GM12878 (cell line): ENCODE measurements at regions not wholly inside any gene's neighbourhood (a gene's known extent, or its start where the extent isn't known, plus 50 kb on each side); places are given as distances from the start of the nearest gene placed in this dataset.

ENCODE experiments used
- ATAC-seq: fragments of 200-7000 bp; cut with Tn5 transposase; 3 replicates; pipeline ENCODE4 v1.9.1; 2020; ENCODE audit warnings: mild to moderate bottlenecking, moderate library complexity
- BruUV-seq: library from RNA; stranded (reverse); fragments of 400-500 nt; replicated peaks from 2 replicates; lab custom pipeline; 2021; lab: Mats Ljungman, UMichigan
- CTCF ChIA-PET: fragments of 300-600 bp; sonication (Branson Sonifier 250); formaldehyde crosslinking; extraction: SDS; loops from one replicate; lab custom pipeline; 2021; ENCODE audit warnings: inconsistent platforms; lab: Yijun Ruan, JAX
- POLR2A ChIA-PET: fragments of 350-600 bp; formaldehyde crosslinking; extraction: SDS; loops from one replicate; lab custom pipeline; 2021; ENCODE audit warnings: inconsistent platforms; lab: Charles Lee
- RAD21 ChIA-PET: fragments of 300-600 bp; sonication (Branson Sonifier 250); formaldehyde crosslinking; loops from one replicate; lab custom pipeline; 2023; ENCODE audit warnings: antibody characterized with exemption; ENCODE audit not compliant: unreplicated experiment; lab: Charles Lee
- SMC1A ChIA-PET: fragments of 300-600 bp; sonication (Branson Sonifier 250); formaldehyde crosslinking; loops from one replicate; lab custom pipeline; 2023; ENCODE audit not compliant: unreplicated experiment, uncharacterized antibody; lab: Charles Lee
- DNase-seq: peaks from one replicate; pipeline ENCODE4 v3.0.0-alpha.2; 2011; ENCODE audit warnings: low read depth, low spot score
- FAIRE-seq: peaks from 3 replicates; lab custom pipeline; 2011; peaks lifted over from hg19 to GRCh38; lab: Jason Lieb, UNC
- H2AFZ ChIP-seq: 2 replicates; pipeline ENCODE4 v1.6.0; 2011; ENCODE audit warnings: low read depth, low read length, control low read depth; ENCODE audit not compliant: control insufficient read depth
- H3K27ac ChIP-seq: 2 replicates; pipeline ENCODE4 v1.5.1; 2011; ENCODE audit warnings: control low read depth; ENCODE audit not compliant: control insufficient read depth, insufficient read depth
- H3K27me3 ChIP-seq, 2 experiments: replicated peaks in 1 of 2; 2 replicates each; pipeline versions ENCODE4 v1.6.0 to v1.6.1; 2011; ENCODE audit warnings: low read length in 1 of 2; ENCODE audit not compliant: control insufficient read depth in 2 of 2, insufficient read depth in 2 of 2
- H3K36me3 ChIP-seq, 2 experiments: 2 replicates each; pipeline ENCODE4 v1.5.1; 2011; ENCODE audit warnings: low read length in 1 of 2; ENCODE audit not compliant: control insufficient read depth in 2 of 2, insufficient read depth in 2 of 2
- H3K4me1 ChIP-seq: 2 replicates; pipeline ENCODE4 v1.6.1; 2011; ENCODE audit warnings: mild to moderate bottlenecking, low read length, moderate library complexity, mixed read lengths; ENCODE audit not compliant: control insufficient read depth, insufficient read depth
- H3K4me2 ChIP-seq: 2 replicates; pipeline ENCODE4 v1.6.0; 2011; ENCODE audit warnings: control low read depth; ENCODE audit not compliant: control insufficient read depth, insufficient read depth
- H3K4me3 ChIP-seq: fragments of 200-600 bp; sonication (generic); 2 replicates; pipeline ENCODE4 v1.5.1; 2016
- H3K79me2 ChIP-seq: 2 replicates; pipeline ENCODE4 v1.6.0; 2011; ENCODE audit warnings: low read length; ENCODE audit not compliant: control insufficient read depth, insufficient read depth
- H3K9ac ChIP-seq: 2 replicates; pipeline ENCODE4 v1.8.0; 2011; ENCODE audit warnings: low read length, control low read depth, mixed read lengths; ENCODE audit not compliant: control insufficient read depth, insufficient read depth
- H3K9me3 ChIP-seq: replicated peaks from 3 replicates; pipeline ENCODE4 v1.5.1; 2011; ENCODE audit warnings: mild to moderate bottlenecking, low read length; ENCODE audit not compliant: control insufficient read depth, insufficient read depth
- H4K20me1 ChIP-seq: 2 replicates; pipeline ENCODE4 v1.6.0; 2011; ENCODE audit not compliant: control insufficient read depth, insufficient read depth
- ELK1 ChIP-seq: IDR thresholded peaks from 2 replicates; pipeline ENCODE4 v1.6.1; 2012; ENCODE audit warnings: low read depth, low read length, improper control_type of control experiment
- IRF3 ChIP-seq: fragments of 450-650 bp; IDR thresholded peaks from 2 replicates; pipeline ENCODE4 v1.6.1; 2014; ENCODE audit warnings: mild to moderate bottlenecking
- MEF2A ChIP-seq: IDR thresholded peaks from 2 replicates; pipeline ENCODE4 v1.6.1; 2011; ENCODE audit warnings: low read depth, mild to moderate bottlenecking, low read length, moderate library complexity; ENCODE audit not compliant: insufficient read depth
- NFIC ChIP-seq: IDR thresholded peaks from 2 replicates; pipeline ENCODE4 v1.6.1; 2012; ENCODE audit warnings: low read depth, mild to moderate bottlenecking, inconsistent platforms, low read length, moderate library complexity
- PBX3 ChIP-seq: IDR thresholded peaks from 2 replicates; pipeline ENCODE4 v1.6.1; 2011; ENCODE audit warnings: mild to moderate bottlenecking, low read depth, low read length, moderate library complexity; ENCODE audit not compliant: insufficient replicate concordance
- PRDM15 ChIP-seq: fragments of 450-650 bp; formaldehyde crosslinking; IDR thresholded peaks from 2 replicates; pipeline ENCODE4 v1.4.0; 2020; ENCODE audit warnings: mild to moderate bottlenecking, moderate library complexity
- SMARCA5 ChIP-seq: fragments of 450-650 bp; IDR thresholded peaks from 2 replicates; pipeline ENCODE4 v1.6.1; 2017; ENCODE audit warnings: mild to moderate bottlenecking
- ZBTB4 ChIP-seq: fragments of 450-650 bp; formaldehyde crosslinking; IDR thresholded peaks from 2 replicates; pipeline ENCODE4 v1.4.0; 2022; ENCODE audit warnings: mild to moderate bottlenecking, moderate library complexity
- WGBS: methylation state at CpG from one replicate; pipeline ENCODE4 v1.1.6; 2016; ENCODE audit warnings: low lambda C conversion rate; ENCODE audit not compliant: insufficient replicate concordance, insufficient coverage; ENCODE audit errors: missing lambda C conversion rate; 5-methylcytosine and 5-hydroxymethylcytosine counted together
- in situ Hi-C: fragments of 300-500 bp; cut with MboI; formaldehyde crosslinking; loops from 9 replicates; pipeline ENCODE4 v1.14.3; 2018; ENCODE audit warnings: mixed read lengths
- intact Hi-C: fragments of 100-400 bp; cut with micrococcal nuclease; formaldehyde crosslinking; loops from one replicate; pipeline ENCODE4 v1.14.2; 2022; ENCODE audit not compliant: unreplicated experiment

GRCh38 chr10:53491774-53492173 is 719.2 kb upstream of the MBL2 start (continued):
- no peak for TF ChIP-seq ELK1
- no peak for TF ChIP-seq NFIC
- TF ChIP-seq PRDM15 (CRISPR knock-in tag), result no peak
- TF ChIP-seq, all 136 proteins: peak for 0

GRCh38 chr10:53490553-53490952 is 718.0 kb upstream of the MBL2 start:
- Histone ChIP-seq H3K27ac (no peak overlapping the region), H3K4me2 (no peak overlapping the region), H3K4me3 (no peak overlapping the region), H3K9ac (no peak overlapping the region), H3K27me3 (no peaks in the 10 kb centered on the region), H4K20me1 (no peaks in the 10 kb centered on the region), H3K79me2 (no peaks in the 10 kb centered on the region), H3K4me1 (no peaks in the 10 kb centered on the region), H2AFZ (no peak overlapping the region), H3K9me3 (no peaks in the 10 kb centered on the region), H3K36me3 (no peaks in the 10 kb centered on the region)
- no peak for TF ChIP-seq PBX3
- no peak for TF ChIP-seq MEF2A
- TF ChIP-seq IRF3, result no peak
- no peak for TF ChIP-seq ZBTB4 (CRISPR knock-in tag)
- TF ChIP-seq SMARCA5, result no peak
- FAIRE-seq (no peak), ATAC-seq (no peak), DNase-seq (no peak)
- 44% methylated on average over 1 of the region's 1 CpG for WGBS
- in situ Hi-C loops, result no loop called here
- ChIA-PET CTCF (no interaction called here), RAD21 (no interaction called here), SMC1A (no interaction called here), POLR2A (no interaction called here)
- intact Hi-C loops, result no loop called here
- no TSS peak for BruUV-seq
